Stromal cell of bone marrow (primary cell): ENCODE measurements at regions not wholly inside any gene's neighbourhood (a gene's known extent, or its start where the extent isn't known, plus 50 kb on each side); places are given as distances from the start of the nearest gene placed in this dataset.

Source experiments
- DNase-seq: peaks from one replicate; pipeline ENCODE4 v3.0.0-alpha.2; 2012; ENCODE audit warnings: low read depth

DNA sequence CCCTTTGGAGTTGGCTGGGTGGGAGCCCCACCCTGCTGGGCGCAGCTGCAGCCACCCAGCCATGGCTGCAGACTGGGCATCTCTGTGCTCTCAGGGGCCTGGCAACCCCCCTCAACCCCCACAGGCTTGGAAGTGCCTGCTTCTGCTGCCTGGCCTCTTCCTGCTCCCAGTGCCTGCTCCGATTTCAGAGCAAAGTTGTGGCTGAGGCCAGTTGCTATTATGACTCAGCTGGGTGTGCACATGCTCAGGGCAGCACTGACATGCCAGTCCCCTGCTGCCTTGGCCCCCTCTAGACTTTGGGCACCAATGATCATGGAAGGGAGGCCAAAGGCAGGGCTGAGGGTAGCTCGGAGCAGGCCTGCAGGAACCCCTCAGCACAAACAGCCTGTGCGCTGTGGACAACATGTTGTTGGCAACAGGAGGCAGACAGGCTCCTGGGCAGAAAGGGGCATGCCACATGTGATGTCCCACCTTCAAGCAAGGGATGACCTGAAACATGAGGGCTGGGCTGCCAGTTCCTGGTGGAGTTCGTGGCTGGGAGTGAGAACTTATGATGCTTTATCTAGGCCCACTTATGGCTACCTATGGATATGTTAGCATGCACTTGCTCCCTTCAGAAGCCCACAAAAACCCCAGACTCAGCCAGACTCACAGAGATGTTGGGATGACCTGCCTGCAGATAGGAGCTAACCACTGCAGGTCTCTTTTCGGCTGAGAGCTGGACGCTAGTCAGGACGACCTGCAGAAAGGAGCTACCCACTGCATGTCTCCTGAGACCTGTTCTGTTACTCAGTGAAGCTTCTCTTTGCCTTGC lies 96.4 kb upstream of the AMOTL1 start:
- peak; percentile 9 for DNase-seq

DNA sequence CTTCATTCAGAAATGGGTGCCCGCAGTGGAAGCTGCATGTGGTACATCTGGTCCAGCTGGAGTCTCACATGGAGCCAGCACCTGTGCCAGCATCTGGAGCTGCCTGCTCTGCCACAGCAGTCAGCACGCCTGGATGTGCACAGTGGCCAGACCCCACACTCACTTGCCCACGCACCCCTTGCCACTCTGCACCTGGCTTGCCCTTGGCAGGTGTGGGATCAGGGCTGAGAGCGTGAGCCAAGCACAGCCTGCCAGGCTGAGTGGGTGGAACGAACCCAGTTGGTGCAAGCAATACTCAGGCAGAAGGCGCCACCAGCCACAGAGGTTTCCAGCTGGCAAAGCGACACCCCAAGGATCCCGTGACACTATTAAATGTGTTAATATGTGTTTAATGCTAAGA lies 95.5 kb upstream of the AMOTL1 start:
- DNase-seq, result no peak

- no peak for DNase-seq
These were observed 94.8 kb upstream of the AMOTL1 start for GRCh38 chr11:94673386-94673785.

- peak; percentile 52 for DNase-seq
These were observed 94.1 kb upstream of the AMOTL1 start for GRCh38 chr11:94673951-94674491.

DNA sequence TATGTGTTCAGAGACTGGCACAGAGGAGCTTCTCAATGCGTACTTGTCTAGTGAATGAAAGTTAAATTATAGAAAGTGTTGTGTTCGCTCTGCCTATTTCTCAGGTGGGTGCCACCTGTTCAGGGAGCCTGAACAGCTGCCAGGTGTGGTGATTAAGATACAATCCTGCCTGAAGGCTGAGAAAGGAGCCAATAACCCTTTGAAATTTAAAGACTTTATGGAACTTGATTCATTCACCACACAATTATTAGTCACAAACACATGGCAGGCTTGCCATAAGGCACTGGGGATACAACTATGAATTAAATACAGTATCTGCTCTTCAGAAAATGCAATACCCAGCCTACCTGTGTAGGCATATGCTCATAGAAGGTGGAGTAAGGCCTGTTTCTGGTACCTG lies 92.9 kb upstream of the AMOTL1 start:
- DNase-seq, result no peak

DNA sequence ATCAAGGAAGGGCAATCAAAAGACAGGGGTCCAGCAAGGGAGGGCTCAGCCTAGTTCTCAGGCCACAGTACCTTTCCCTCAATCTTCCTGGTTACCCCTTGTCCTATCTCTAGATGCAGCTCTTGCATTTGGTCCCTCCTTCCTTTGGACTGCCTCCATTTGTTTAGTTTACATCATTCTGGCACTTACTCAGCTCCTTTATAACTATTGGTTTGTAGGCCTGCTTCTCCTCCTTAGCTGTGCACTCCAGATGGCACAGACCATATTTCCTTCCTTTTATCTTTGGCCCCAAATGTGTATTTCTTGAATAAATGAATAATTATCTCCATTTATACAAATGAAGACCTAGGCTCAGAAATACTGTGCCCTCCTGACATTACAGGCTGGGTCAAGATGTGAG lies 92.3 kb upstream of the AMOTL1 start:
- DNase-seq, result no peak

DNA sequence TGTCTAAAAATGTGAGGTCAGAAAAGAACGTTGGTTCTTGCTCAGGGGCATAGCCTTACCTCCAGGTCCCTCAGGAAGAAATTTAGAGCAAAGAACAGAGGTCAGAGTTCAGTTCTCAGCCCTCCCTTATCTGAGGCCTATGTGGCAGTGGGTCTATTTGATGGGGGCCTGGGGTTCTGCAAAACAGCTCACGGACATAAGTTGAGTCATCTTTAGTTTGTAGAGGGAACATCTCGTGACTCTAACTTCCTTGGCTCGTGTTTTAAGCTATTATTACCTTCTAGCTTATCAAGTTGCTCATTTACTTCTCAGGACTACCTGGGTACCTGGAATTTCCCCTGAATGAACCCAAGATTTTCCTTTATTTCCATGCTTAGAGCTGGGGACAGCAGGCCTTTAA lies 91.3 kb upstream of the AMOTL1 start:
- DNase-seq, result no peak

GRCh38 chr11:94678236-94678635 lies 89.9 kb upstream of the AMOTL1 start:
- no peak for DNase-seq

DNA sequence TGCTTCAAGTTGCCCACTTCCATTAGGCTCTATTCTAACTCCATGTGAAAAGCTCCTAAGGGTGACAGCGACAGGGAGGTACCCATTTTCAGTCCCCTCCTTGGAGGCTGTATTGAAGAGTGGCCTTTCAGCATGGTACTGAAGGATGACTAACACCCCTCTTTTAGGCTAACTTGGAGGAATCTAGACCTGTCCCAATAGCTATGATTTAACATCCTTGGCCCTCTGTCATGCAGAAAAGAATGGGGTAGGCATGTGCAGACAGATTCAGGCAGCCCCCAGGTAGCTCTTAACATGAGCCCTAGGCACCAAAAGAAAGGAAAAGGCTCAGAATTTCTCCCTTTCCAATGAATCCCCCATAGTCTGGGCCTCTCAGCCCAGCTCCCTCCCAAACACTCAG lies 89.3 kb upstream of the AMOTL1 start:
- no peak for DNase-seq

GRCh38 chr11:94680426-94680825 lies 87.7 kb upstream of the AMOTL1 start:
- no peak for DNase-seq

DNA sequence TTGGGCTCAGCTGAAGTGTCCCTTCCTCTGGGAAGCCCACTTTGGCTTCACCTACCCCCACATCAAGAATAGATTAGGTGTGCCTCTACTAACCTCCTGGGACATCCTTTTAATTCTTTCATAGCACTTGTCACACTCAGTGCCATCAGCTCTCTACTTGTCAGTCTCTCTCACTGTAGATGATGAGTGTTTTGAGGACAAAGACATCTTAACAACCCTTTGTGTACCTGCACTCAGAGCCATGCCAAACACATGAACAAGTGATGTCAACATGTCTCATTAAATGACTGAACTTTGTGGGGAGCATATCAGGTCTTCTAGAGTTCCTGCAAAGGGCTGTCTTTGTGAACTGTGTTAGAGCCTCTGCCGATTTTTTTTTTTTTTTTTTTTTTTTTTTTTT lies 87.0 kb upstream of the AMOTL1 start:
- DNase-seq, result no peak

DNA sequence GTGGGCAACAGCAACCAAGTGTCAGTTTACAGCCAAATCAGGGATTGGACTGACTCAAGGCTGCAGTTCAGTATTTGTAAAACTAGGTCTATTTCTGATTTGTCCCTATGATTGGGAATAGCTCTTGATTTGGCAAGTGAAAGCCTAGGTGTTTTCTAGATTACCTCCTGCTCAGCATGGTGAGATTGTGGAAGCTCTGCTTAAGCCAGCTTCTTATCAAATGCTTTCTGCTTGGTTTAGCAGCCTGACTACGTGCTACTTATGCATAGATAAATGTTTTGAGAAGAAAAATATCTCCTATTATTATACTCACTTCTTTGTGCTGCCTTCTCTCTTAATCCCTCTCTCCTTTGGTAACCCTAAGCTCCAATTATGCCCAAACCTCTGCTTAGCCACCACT lies 86.3 kb upstream of the AMOTL1 start:
- no peak for DNase-seq

- no peak for DNase-seq
These were observed 73.7 kb upstream of the AMOTL1 start for GRCh38 chr11:94694309-94695060.

GRCh38 chr11:94697156-94697555 lies 71.0 kb upstream of the AMOTL1 start:
- DNase-seq, result no peak

DNA sequence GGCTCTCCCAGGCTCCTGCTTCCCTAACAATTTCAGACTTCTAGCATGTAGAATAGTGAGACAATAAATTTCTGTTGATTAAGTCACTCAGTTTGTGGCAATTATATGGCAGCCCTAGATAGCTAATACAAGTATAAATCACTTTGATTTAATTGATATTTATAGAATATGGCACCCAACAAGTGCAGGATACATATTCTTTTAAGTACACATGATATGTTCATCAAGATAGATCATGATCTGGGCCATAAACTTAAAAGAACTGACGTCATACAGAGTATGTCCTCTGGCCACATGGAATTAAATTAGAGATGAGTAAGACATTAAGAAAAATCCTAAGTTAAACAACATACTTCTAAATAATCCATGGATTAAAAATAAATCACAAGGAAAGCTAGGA lies 67.5 kb upstream of the AMOTL1 start:
- no peak for DNase-seq

DNA sequence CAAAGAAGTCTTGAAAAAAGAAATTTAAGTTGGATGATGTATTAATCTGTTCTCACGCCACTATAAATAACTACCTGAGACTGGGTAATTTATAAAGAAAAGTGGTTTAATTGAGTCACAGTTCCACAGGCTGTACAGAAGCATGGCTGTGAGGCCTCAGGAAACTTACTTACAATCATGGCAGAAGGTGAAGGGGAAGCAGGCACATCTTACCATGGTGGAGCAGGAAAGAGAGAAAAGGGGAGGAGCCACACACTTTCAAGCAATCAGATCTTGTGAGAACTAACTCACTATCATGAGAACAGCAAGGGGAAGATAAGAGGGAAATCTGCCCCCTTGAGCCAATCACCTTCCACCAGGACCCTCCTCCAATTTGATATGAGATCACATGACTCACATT lies 65.7 kb upstream of the AMOTL1 start:
- no peak for DNase-seq

DNA sequence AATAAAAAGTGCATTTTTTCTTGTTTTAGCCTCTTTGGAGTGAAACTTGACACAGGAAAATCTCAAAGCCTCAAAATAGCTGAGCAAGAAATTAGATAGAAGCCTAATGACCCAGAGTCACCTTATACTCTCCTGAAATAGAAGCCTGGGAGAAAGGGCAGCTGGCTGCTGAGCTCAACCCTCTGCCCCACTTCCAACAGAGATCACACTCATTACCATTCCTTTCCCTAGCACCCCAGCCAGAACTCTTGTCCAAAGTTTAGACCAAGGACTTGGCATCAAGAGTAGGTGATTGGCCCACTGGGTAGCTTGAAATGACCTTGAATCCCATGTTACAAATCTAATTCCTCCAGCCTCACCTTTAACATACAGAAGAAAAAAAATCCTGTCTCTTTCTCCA lies 62.7 kb upstream of the AMOTL1 start:
- no peak for DNase-seq

GRCh38 chr11:94705891-94706615 lies 62.1 kb upstream of the AMOTL1 start:
- DNase-seq, result peak; percentile 18

GRCh38 chr11:94708176-94708575 lies 60.0 kb upstream of the AMOTL1 start:
- DNase-seq, result no peak

- DNase-seq, result no peak
These were observed 59.5 kb upstream of the AMOTL1 start for GRCh38 chr11:94708642-94709041.

DNA sequence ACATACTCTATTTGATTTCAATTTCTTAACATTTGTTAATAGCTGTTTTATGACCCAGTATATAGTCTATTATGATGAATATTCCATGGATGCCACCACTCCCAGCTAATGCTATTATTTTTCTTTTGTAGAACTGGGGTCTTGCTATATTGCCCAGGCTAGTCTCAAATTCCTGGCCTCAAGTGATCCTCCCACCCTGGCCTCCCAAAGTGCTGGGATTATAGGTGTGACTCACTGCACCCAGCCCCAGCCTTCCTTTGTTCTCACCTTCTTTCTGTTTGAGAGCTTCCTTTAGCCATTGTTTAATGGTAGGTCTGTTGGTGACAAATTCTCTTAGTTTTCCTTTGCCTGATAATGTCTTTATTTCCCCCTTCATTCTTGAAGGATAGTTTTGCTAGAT lies 52.9 kb upstream of the AMOTL1 start:
- DNase-seq, result no peak

DNA sequence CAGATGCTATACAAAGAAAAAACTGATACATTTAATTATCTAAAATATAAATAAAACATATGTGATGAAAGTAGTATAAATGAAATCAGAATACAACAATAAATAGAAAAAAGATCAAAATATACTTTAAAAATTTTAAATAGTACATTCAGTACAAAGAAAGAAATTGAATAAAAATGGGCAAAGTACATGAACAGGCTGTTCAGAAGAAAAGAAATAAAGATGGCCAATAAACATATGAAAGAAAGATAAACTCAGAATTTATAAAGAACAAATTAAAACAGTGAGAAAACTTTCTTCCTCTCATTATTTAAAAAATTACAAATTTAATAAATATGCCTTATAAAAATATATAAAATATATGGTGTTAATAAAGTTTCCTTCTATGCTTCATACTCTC lies 50.5 kb upstream of the AMOTL1 start:
- no peak for DNase-seq
